Fibroblast of the aortic adventitia (primary cell): ENCODE measurements at regions not wholly inside any gene's neighbourhood (a gene's known extent, or its start where the extent isn't known, plus 50 kb on each side); places are given as distances from the start of the nearest gene placed in this dataset.

ENCODE experiments used
- DNase-seq: peaks from one replicate; pipeline ENCODE4 v3.0.0-alpha.2; 2010; ENCODE audit warnings: low read depth
- H3K4me3 ChIP-seq: 2 replicates; pipeline ENCODE4 v1.5.1; 2011; ENCODE audit warnings: low read depth, mild to moderate bottlenecking, control low read depth, low read length, moderate library complexity
- TF ChIP-seq, protein P1 (sequence below): IDR thresholded peaks from 2 replicates; pipeline ENCODE4 v1.5.1; 2011; ENCODE audit warnings: mild to moderate bottlenecking, low read length, control low read depth, inconsistent platforms; ENCODE audit not compliant: insufficient read depth

DNA sequence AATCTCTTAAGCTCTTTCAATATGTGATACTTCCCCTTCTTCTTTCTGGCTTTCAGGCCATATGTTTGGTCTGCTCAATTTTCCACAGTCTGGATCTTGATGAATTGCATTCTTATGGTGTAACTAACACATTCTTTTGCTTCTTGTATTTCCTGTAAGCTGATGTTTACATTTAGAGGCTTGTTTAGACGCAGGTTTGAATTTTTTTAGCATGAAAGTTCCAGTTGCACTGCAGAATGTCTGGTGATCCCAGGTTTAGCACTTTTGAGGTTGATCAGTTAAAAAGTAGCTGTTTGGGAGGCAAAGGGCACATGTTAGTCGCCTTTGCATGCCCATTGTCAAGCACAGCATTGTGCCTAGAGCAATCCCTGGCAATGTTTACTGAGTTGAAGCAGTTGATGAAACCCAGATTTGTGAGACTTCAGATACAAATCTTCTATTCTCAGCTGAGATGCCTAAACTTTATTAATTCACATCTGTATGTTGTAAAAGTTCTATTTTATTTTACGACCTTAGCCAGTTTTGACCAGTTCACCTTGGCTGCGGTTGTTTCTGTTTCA lies 59.6 kb upstream of the SPATA31C2 start:
- TF ChIP-seq, protein P1, sequence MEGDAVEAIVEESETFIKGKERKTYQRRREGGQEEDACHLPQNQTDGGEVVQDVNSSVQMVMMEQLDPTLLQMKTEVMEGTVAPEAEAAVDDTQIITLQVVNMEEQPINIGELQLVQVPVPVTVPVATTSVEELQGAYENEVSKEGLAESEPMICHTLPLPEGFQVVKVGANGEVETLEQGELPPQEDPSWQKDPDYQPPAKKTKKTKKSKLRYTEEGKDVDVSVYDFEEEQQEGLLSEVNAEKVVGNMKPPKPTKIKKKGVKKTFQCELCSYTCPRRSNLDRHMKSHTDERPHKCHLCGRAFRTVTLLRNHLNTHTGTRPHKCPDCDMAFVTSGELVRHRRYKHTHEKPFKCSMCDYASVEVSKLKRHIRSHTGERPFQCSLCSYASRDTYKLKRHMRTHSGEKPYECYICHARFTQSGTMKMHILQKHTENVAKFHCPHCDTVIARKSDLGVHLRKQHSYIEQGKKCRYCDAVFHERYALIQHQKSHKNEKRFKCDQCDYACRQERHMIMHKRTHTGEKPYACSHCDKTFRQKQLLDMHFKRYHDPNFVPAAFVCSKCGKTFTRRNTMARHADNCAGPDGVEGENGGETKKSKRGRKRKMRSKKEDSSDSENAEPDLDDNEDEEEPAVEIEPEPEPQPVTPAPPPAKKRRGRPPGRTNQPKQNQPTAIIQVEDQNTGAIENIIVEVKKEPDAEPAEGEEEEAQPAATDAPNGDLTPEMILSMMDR, result no peak
- DNase-seq, result peak; percentile 68
- H3K4me3 ChIP-seq, result peak overlapping the region; percentile 6

DNA sequence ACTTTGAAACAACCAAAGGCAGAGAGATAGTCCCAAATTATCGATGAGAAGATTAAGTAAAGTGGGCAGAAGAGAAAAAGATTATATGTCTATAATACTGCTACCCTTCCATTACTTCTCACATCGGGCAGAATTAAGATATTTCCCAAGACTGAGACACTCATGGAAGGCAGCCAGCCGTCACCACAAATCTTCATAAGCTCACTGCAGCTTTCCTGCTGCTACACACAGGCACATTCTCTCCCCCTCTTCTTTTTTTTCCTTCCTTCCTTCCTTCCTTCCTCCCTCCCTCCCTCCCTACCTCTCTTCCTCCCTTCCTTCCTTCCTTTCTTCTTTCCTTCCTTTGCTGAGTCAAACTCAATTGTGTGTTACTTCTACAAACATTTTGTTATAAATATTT lies 58.7 kb upstream of the SPATA31C2 start:
- DNase-seq, result peak; percentile 52
- no peak overlapping the region for H3K4me3 ChIP-seq
- TF ChIP-seq, protein P1, result no peak

DNA sequence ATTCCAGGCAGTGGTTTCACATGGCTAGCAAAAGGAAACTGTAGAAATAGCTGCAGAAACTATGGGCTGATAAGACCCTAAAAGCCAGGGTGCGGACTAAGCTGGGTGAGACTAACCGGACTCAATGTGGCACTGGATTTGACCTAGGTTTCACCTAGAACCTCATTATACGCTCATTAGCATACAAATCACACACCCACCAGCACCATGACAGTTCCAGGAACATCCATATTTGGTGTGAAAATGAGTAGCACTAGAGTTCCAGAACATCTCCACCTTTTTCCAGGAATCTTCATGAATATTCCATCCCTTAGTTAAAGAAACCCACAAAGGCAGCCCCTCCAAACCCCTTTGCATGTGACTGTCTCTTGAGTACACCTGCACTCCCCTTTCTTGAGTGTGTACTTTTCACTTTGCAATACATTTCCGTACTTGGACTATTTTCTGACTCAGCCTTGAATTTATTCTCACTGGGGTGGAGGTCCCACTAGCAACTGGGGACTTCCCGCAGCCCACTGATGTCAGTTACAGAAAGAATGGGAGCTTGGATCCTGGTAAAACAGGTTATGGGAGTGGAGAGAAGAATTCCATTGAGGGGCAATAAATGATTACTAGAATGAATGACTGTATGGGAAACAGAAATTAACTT lies 58.0 kb upstream of the SPATA31C2 start:
- no peak overlapping the region for H3K4me3 ChIP-seq
- DNase-seq, result no peak
- TF ChIP-seq, protein P1, result no peak

DNA sequence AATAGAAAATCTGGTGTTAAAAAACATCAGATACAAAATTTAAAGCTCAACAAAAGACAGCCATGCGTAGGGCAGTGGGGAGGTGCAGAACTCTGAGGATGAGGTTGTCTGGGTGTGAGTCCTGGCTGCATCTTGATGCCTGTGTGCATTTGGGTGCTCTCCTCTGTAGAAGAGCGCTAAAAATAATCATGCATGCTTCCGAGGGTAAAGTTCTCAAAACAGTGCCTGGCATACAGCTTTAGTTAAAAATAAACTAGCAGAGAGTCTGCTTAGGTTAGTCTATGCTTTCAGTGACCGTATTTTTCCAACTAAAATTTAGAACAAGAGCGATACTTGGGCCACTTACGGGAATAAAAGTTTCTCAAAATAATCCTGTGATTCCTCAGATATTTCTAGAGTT lies 55.5 kb upstream of the SPATA31C2 start:
- no peak for DNase-seq
- TF ChIP-seq, protein P1, result no peak
- H3K4me3 ChIP-seq, result no peak overlapping the region

DNA sequence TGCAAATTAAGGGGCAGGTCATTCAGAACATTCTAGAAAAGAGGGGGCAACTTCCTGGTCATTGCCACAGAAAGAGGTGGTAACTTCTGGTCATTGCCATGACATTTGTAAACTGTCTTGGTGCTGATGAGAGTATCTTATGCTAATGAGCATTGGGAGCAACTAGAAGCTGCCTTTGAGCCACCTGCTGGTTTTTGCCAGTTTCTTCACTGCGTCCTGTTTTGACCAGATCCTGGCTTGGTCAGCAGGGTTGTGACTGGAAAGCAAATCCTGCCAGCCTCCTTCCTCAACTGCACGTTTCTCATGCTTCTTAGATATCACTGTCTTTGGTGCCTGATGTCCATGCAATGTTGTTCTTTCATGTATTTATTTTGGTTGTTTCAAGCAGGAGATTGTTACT lies 53.2 kb upstream of the SPATA31C2 start:
- DNase-seq, result no peak
- no peak overlapping the region for H3K4me3 ChIP-seq
- TF ChIP-seq, protein P1, result no peak

DNA sequence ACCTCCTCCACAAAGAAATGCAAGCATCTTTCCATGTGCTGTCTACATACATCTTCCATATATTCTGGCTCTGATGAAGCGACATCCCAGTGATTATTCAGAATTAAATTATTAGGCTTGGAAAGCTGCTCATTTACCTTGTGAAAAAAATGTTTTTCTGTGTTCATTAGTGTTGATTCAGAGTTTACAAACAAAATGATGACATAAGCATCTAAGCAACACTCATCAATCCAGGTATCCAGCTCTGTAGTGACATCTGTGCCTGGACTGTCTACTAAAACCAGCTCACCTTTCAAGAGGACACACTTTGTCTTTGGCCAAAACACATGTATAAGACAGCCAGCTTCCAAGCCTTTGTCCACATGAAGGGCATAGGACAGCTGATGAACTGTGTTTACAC lies 51.1 kb upstream of the SPATA31C2 start:
- no peak for DNase-seq
- no peak overlapping the region for H3K4me3 ChIP-seq
- TF ChIP-seq, protein P1, result no peak
